ENCODE measurements at regions not wholly inside any gene's neighbourhood (a gene's known extent, or its start where the extent isn't known, plus 50 kb on each side); places are given as distances from the start of the nearest gene placed in this dataset.

- Histone ChIP-seq H3K4me2 (ENCODE audit: insufficient read depth, low read length) (no peak overlapping the region), H3K4me1 (ENCODE audit: control insufficient read depth, extremely low read depth, insufficient read depth, low read length) (no peaks in the 10 kb centered on the region), H3K36me3 (ENCODE audit: control insufficient read depth in 2 of 2, extremely low read depth in 1 of 2, insufficient read depth in 2 of 2, low read length in 2 of 2) (peaks cover 0 to 4% of the 10 kb centered on the region in 2 experiments), H3K9me1 (replicated peaks; ENCODE audit: control insufficient read depth, extremely low read depth, insufficient read depth, low read length) (no peaks in the 10 kb centered on the region), H2AFZ (ENCODE audit: low read depth, low read length) (no peak overlapping the region), H3K9me3 (replicated peaks; ENCODE audit: control insufficient read depth, insufficient read depth, low read length) (no peaks in the 10 kb centered on the region), H4K20me1 (replicated peaks; ENCODE audit: control insufficient read depth, extremely low read depth, insufficient read depth, low read length) (no peaks in the 10 kb centered on the region), H3K27ac (ENCODE audit: insufficient read depth, low read depth, low read length) (no peak overlapping the region), H3K27me3 (ENCODE audit: control insufficient read depth in 2 of 2, insufficient read depth in 2 of 2, low read length in 2 of 2) (no peaks in the 10 kb centered on the region), H3K9ac (replicated peaks; ENCODE audit: extremely low read depth, insufficient read depth, low read length) (no peak overlapping the region), H3K4me3 (replicated peaks in 1 of 3; ENCODE audit: insufficient read depth in 1 of 3, low read depth in 1 of 3, low read length in 3 of 3) (no peak overlapping the region), H3K79me2 (ENCODE audit: control insufficient read depth, insufficient read depth, low read length) (no peaks in the 10 kb centered on the region)
- FAIRE-seq (no peak), DNase-seq (ENCODE audit: low read depth, low spot score) (no peak)
- intact Hi-C loops (cut with micrococcal nuclease) (loop anchor here (1.0 to 10.0 kb wide), 2 partner anchors 267 to 625 kb away; no protein-coding TSS in a partner anchor), dilution Hi-C loops (cut with MboI; ENCODE audit: extremely low pct_ligation_motif_present, low sequenced_read_pairs) (no loop called here)
- TF ChIP-seq CTCF (IDR thresholded peaks at IDR 0.05; ENCODE audit: extremely low read depth in 1 of 2, insufficient read depth in 1 of 2, low read depth in 1 of 2, low read length in 2 of 2) (peak in 1 of 2 donors; percentile 10), FOS (IDR thresholded peaks at IDR 0.05; ENCODE audit: borderline replicate concordance, insufficient read depth, low read length) (no peak), MYC (IDR thresholded peaks at IDR 0.05; ENCODE audit: low read depth, low read length) (no peak), MAX (IDR thresholded peaks at IDR 0.05; ENCODE audit: insufficient read depth, insufficient read length) (no peak), POLR2A (IDR thresholded peaks at IDR 0.05; ENCODE audit: low read depth, low read length) (no peak)
- no TSS peak for BruUV-seq (replicated peaks)
- ChIA-PET POLR2A (no interaction called here), CTCF (interaction anchor here (0.9 kb wide), 1 partner anchor 12 kb away, joined by 3 read pairs; no protein-coding TSS in a partner anchor)
Measured at GRCh38 chr4:122309988-122310626, 68.7 kb upstream of the ADAD1 start.
